ENCODE measurements at regions not wholly inside any gene's neighbourhood (a gene's known extent, or its start where the extent isn't known, plus 50 kb on each side); places are given as distances from the start of the nearest gene placed in this dataset.

GRCh38 chr6:95228636-95229035, 348.7 kb upstream of the MANEA start:
- intact Hi-C loops (cut with DNase I; ENCODE audit: low total_unique reads): no loop called here
- Histone ChIP-seq H3K9me3 (no peaks in the 10 kb centered on the region), H3K27ac (no peak overlapping the region), H3K4me1 (no peaks in the 10 kb centered on the region), H3K36me3 (ENCODE audit: low read depth, missing control alignments) (no peaks in the 10 kb centered on the region), H3K4me3 (no peak overlapping the region), H3K27me3 (no peaks in the 10 kb centered on the region)
- no peak for DNase-seq
- no peak for TF ChIP-seq CTCF (IDR thresholded peaks at IDR 0.05)
- no peak for TF ChIP-seq POLR2A (IDR thresholded peaks at IDR 0.05)
- 61 to 65% methylated on average over 3 of the region's 3 CpGs for WGBS, 2 donors

- no peak for DNase-seq
- no peaks in the 10 kb centered on the region for H3K9me3 ChIP-seq
- no peaks in the 10 kb centered on the region for H3K4me1 ChIP-seq
- intact Hi-C loops (cut with DNase I; ENCODE audit: low total_unique reads): no loop called here
- no peaks in the 10 kb centered on the region for H3K36me3 ChIP-seq (ENCODE audit: low read depth, missing control alignments)
- H3K4me3 ChIP-seq: no peak overlapping the region
- TF ChIP-seq POLR2A (IDR thresholded peaks at IDR 0.05) (no peak), CTCF (IDR thresholded peaks at IDR 0.05) (no peak)
- 62 to 73% methylated on average over 2 of the region's 2 CpGs for WGBS, 2 donors
- no peaks in the 10 kb centered on the region for H3K27me3 ChIP-seq
- no peak overlapping the region for H3K27ac ChIP-seq
Measured at GRCh38 chr6:95230071-95230740, 347.1 kb upstream of the MANEA start.

GRCh38 chr6:95231416-95231815, 345.9 kb upstream of the MANEA start:
- Histone ChIP-seq H3K4me3 (no peak overlapping the region), H3K27ac (no peak overlapping the region), H3K4me1 (no peaks in the 10 kb centered on the region), H3K27me3 (no peaks in the 10 kb centered on the region), H3K36me3 (ENCODE audit: low read depth, missing control alignments) (no peaks in the 10 kb centered on the region), H3K9me3 (no peaks in the 10 kb centered on the region)
- no peak for DNase-seq
- intact Hi-C loops (cut with DNase I; ENCODE audit: low total_unique reads): no loop called here
- TF ChIP-seq CTCF (IDR thresholded peaks at IDR 0.05): no peak
- TF ChIP-seq POLR2A (IDR thresholded peaks at IDR 0.05): no peak

GRCh38 chr6:95232446-95232845, 344.9 kb upstream of the MANEA start:
- TF ChIP-seq POLR2A (IDR thresholded peaks at IDR 0.05) (no peak), CTCF (IDR thresholded peaks at IDR 0.05) (no peak)

GRCh38 chr6:95233879-95234278, 343.5 kb upstream of the MANEA start:
- no peak for DNase-seq
- WGBS, 2 donors: 76 to 77% methylated on average over 9 of the region's 9 CpGs
- Histone ChIP-seq H3K36me3 (ENCODE audit: low read depth, missing control alignments) (no peaks in the 10 kb centered on the region), H3K9me3 (no peaks in the 10 kb centered on the region), H3K4me1 (no peaks in the 10 kb centered on the region), H3K4me3 (no peak overlapping the region), H3K27ac (no peak overlapping the region), H3K27me3 (no peaks in the 10 kb centered on the region)
- TF ChIP-seq POLR2A (IDR thresholded peaks at IDR 0.05) (no peak), CTCF (IDR thresholded peaks at IDR 0.05) (no peak)
- intact Hi-C loops (cut with DNase I; ENCODE audit: low total_unique reads): no loop called here

More at GRCh38 chr6:95232446-95232845, 344.9 kb upstream of the MANEA start:
- Histone ChIP-seq H3K4me1 (no peaks in the 10 kb centered on the region), H3K27me3 (no peaks in the 10 kb centered on the region), H3K4me3 (no peak overlapping the region), H3K36me3 (ENCODE audit: low read depth, missing control alignments) (no peaks in the 10 kb centered on the region), H3K9me3 (no peaks in the 10 kb centered on the region), H3K27ac (no peak overlapping the region)
- 92 to 96% methylated on average over 4 of the region's 4 CpGs for WGBS, 2 donors
- intact Hi-C loops (cut with DNase I; ENCODE audit: low total_unique reads): no loop called here
- DNase-seq: no peak

Data from testis (tissue), 2 donors.